HCT116 (cell line): ENCODE measurements at regions not wholly inside any gene's neighbourhood (a gene's known extent, or its start where the extent isn't known, plus 50 kb on each side); places are given as distances from the start of the nearest gene placed in this dataset.

Source experiments
- ATAC-seq: fragments of 200-7000 bp; cut with Tn5 transposase; 2 replicates; pipeline ENCODE4 v1.9.1; 2020; ENCODE audit warnings: mild to moderate bottlenecking, moderate library complexity
- BruUV-seq: library from RNA; stranded (reverse); fragments of 400-500 nt; replicated peaks from 2 replicates; lab custom pipeline; 2021; lab: Mats Ljungman, UMichigan
- CTCF ChIA-PET: fragments of 300-600 bp; sonication (Branson Sonifier 250); formaldehyde crosslinking; loops from one replicate; lab custom pipeline; 2021; ENCODE audit warnings: antibody characterized with exemption; lab: Charles Lee
- POLR2A ChIA-PET: fragments of 300-600, 350-600 bp; sonication (Branson Sonifier 250); formaldehyde crosslinking; loops from one replicate; lab custom pipeline; 2021; ENCODE audit warnings: antibody characterized with exemption; lab: Charles Lee
- RAD21 ChIA-PET, 2 experiments: fragments of 300-600 bp; sonication (Branson Sonifier 250); formaldehyde crosslinking; loops; one replicate each; lab custom pipeline; 2023; ENCODE audit warnings: low total read pairs in 2 of 2; ENCODE audit not compliant: uncharacterized antibody in 2 of 2, unreplicated experiment in 2 of 2, low non-redundant PET in 1 of 2; lab: Charles Lee
- DNase-seq: peaks from one replicate; pipeline ENCODE4 v3.0.0-alpha.2; 2010; ENCODE audit warnings: low read depth, low spot score
- H2AFZ ChIP-seq: fragments of 200-600 bp; shearing (Covaris generic), sonication (generic); 2 replicates; pipeline ENCODE4 v1.6.1; 2017; ENCODE audit warnings: low read depth, mixed run types, mixed read lengths, antibody characterized with exemption, low read length; ENCODE audit not compliant: poor library complexity, severe bottlenecking
- H3K27ac ChIP-seq: 2 replicates; pipeline ENCODE4 v1.5.1; 2012; ENCODE audit warnings: low read depth, low read length
- H3K27me3 ChIP-seq: fragments of 200-600 bp; sonication (generic); 2 replicates; pipeline ENCODE4 v1.6.1; 2016; ENCODE audit warnings: mixed run types, low read length, mixed read lengths; ENCODE audit not compliant: insufficient read depth
- H3K36me3 ChIP-seq, 2 experiments: fragments of 200-500 bp in 1 of 2; fragments of 200-600 bp in 1 of 2; sonication (Bioruptor generic) in 1 of 2; sonication (generic) in 1 of 2; 2 replicates each; pipeline versions ENCODE4 v1.5.1 to v1.6.1; 2014 to 2016; ENCODE audit warnings: low read length in 2 of 2, inconsistent platforms in 1 of 2, mixed read lengths in 1 of 2, mixed run types in 1 of 2; ENCODE audit not compliant: insufficient read depth in 2 of 2, control insufficient read depth in 1 of 2
- H3K4me1 ChIP-seq, 2 experiments: fragments of 200-600 bp in 1 of 2; sonication (generic) in 1 of 2; 2 replicates each; pipeline versions ENCODE4 v1.5.1 to v1.6.1; 2012 to 2017; ENCODE audit warnings: low read length in 2 of 2, inconsistent platforms in 1 of 2, mild to moderate bottlenecking in 1 of 2, mixed read lengths in 1 of 2, mixed run types in 1 of 2, moderate library complexity in 1 of 2; ENCODE audit not compliant: insufficient read depth in 2 of 2, control insufficient read depth in 1 of 2
- H3K4me2 ChIP-seq: fragments of 200-600 bp; sonication (generic); 2 replicates; pipeline ENCODE4 v1.6.1; 2017; ENCODE audit warnings: mixed run types, low read length, mixed read lengths
- H3K4me3 ChIP-seq, 2 experiments: fragments of 200-600 bp in 1 of 2; sonication (generic) in 1 of 2; replicated peaks in 1 of 2; 2 replicates each; pipeline ENCODE4 v1.5.1; 2011 to 2016; ENCODE audit warnings: low read length in 2 of 2, control low read depth in 1 of 2, low read depth in 1 of 2, mild to moderate bottlenecking in 1 of 2, mixed read lengths in 1 of 2, mixed run types in 1 of 2
- H3K79me2 ChIP-seq: fragments of 200-600 bp; sonication (generic); 2 replicates; pipeline ENCODE4 v1.6.1; 2017; ENCODE audit warnings: mild to moderate bottlenecking, mixed run types, low read length, moderate library complexity, mixed read lengths; ENCODE audit not compliant: insufficient read depth
- H3K9ac ChIP-seq: fragments of 200-600 bp; sonication (generic); 2 replicates; pipeline ENCODE4 v1.6.1; 2016; ENCODE audit warnings: low read length, mixed read lengths
- H3K9me2 ChIP-seq: fragments of 200-600 bp; sonication (generic), shearing (Covaris generic); 2 replicates; pipeline ENCODE4 v1.6.1; 2017; ENCODE audit warnings: mixed run types, mild to moderate bottlenecking, moderate library complexity; ENCODE audit not compliant: insufficient read depth
- H3K9me3 ChIP-seq, 2 experiments: fragments of 200-500 bp in 1 of 2; fragments of 200-600 bp in 1 of 2; sonication (Bioruptor generic) in 1 of 2; sonication (generic) in 1 of 2; 2 replicates each; pipeline ENCODE4 v1.6.1; 2014 to 2017; ENCODE audit warnings: low read length in 2 of 2, mixed read lengths in 2 of 2, inconsistent platforms in 1 of 2, low read depth in 1 of 2, mild to moderate bottlenecking in 1 of 2, mixed run types in 1 of 2, moderate library complexity in 1 of 2; ENCODE audit not compliant: control insufficient read depth in 1 of 2, insufficient read depth in 1 of 2
- H4K20me1 ChIP-seq: fragments of 200-600 bp; sonication (generic), shearing (Covaris generic); 2 replicates; pipeline ENCODE4 v1.6.1; 2017; ENCODE audit warnings: mixed run types, mild to moderate bottlenecking, moderate library complexity; ENCODE audit not compliant: insufficient read depth
- CBX3 ChIP-seq: IDR thresholded peaks from 2 replicates; pipeline ENCODE4 v1.6.1; 2012; ENCODE audit warnings: low read depth
- EGR1 ChIP-seq: IDR thresholded peaks from 2 replicates; pipeline ENCODE4 v1.6.1; 2012; ENCODE audit warnings: low read depth
- EZH2 ChIP-seq: fragments of 200-600 bp; sonication (generic); IDR thresholded peaks from 2 replicates; pipeline ENCODE4 v1.6.1; 2017; ENCODE audit warnings: antibody characterized with exemption, mixed run types
- EZH2phosphoT487 ChIP-seq: fragments of 200-600 bp; IDR thresholded peaks from 2 replicates; pipeline ENCODE4 v1.6.1; 2018; ENCODE audit warnings: antibody characterized with exemption, borderline replicate concordance
- FOSL1 ChIP-seq: IDR thresholded peaks from 2 replicates; pipeline ENCODE4 v1.6.1; 2012; ENCODE audit warnings: low read depth
- POLR2A ChIP-seq: IDR thresholded peaks from 2 replicates; pipeline ENCODE4 v1.7.0; 2011; ENCODE audit warnings: borderline replicate concordance; ENCODE audit not compliant: insufficient read depth, insufficient read length; ENCODE audit errors: extremely low read depth
- POLR2AphosphoS5 ChIP-seq: IDR thresholded peaks from 2 replicates; pipeline ENCODE4 v1.6.1; 2011; ENCODE audit warnings: mild to moderate bottlenecking, low read depth, low read length, moderate library complexity
- RAD21 ChIP-seq: IDR thresholded peaks from 2 replicates; pipeline ENCODE4 v1.6.1; 2012; ENCODE audit warnings: low read depth, mild to moderate bottlenecking
- REST ChIP-seq: IDR thresholded peaks from 2 replicates; pipeline ENCODE4 v1.6.1; 2012; ENCODE audit warnings: low read depth
- SIN3A ChIP-seq: IDR thresholded peaks from 2 replicates; pipeline ENCODE4 v1.6.1; 2012; ENCODE audit warnings: low read depth
- SP1 ChIP-seq: IDR thresholded peaks from 2 replicates; pipeline ENCODE4 v1.6.1; 2012; ENCODE audit warnings: low read depth
- SRF ChIP-seq: IDR thresholded peaks from 2 replicates; pipeline ENCODE4 v1.6.1; 2012; ENCODE audit warnings: low read depth
- ZFX ChIP-seq: fragments of 450-650 bp; IDR thresholded peaks from 2 replicates; pipeline ENCODE4 v1.6.1; 2017
- intact Hi-C: fragments of 100-400 bp; cut with micrococcal nuclease; formaldehyde crosslinking; loops from 2 replicates; pipeline ENCODE4 v1.10.0; 2022
- TF ChIP-seq, protein P1 (sequence below): IDR thresholded peaks from 2 replicates; pipeline ENCODE4 v1.6.1; 2012

DNA sequence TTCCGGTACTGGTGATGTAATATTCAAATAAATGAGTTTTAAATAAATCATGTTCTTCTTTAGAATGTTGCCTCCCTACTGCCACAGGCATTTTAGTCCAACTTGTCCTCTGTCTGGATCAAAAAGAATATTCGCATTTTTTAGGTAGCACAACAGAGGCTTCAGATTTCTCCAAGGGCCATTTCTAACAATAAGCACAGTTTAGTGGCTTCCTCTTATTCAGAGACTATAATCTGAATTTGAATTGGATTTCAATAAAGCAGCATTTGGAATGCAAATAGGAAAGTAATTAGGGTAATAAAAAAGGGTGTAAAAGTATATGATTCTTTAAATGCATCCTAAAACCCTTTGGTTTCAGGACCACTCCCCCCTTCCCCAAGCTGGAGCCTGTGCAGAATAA lies 167.9 kb upstream of the GLRA2 start:
- Histone ChIP-seq H4K20me1 (no peaks in the 10 kb centered on the region), H3K79me2 (no peaks in the 10 kb centered on the region), H3K4me2 (no peak overlapping the region), H3K4me3 (no peak overlapping the region), H2AFZ (no peak overlapping the region), H3K9me2 (no peaks in the 10 kb centered on the region), H3K27ac (no peak overlapping the region), H3K9me3 (no peaks in the 10 kb centered on the region), H3K27me3 (no peaks in the 10 kb centered on the region), H3K9ac (no peak overlapping the region), H3K4me1 (no peaks in the 10 kb centered on the region), H3K36me3 (no peaks in the 10 kb centered on the region)
- no peak for ATAC-seq
- CTCF ChIA-PET, result no interaction called here
- no peak for DNase-seq
- RAD21 ChIA-PET, result no interaction called here
- BruUV-seq, result no TSS peak
- no peak for TF ChIP-seq ZFX
- no peak for TF ChIP-seq SP1
- TF ChIP-seq SIN3A, result no peak
- TF ChIP-seq, protein P1, sequence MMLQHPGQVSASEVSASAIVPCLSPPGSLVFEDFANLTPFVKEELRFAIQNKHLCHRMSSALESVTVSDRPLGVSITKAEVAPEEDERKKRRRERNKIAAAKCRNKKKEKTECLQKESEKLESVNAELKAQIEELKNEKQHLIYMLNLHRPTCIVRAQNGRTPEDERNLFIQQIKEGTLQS, result no peak
- TF ChIP-seq REST, result no peak
- no peak for TF ChIP-seq EZH2phosphoT487
- no peak for TF ChIP-seq EZH2
- TF ChIP-seq RAD21, result no peak
- TF ChIP-seq EGR1, result no peak
- TF ChIP-seq POLR2AphosphoS5, result no peak
- TF ChIP-seq CBX3, result no peak
- TF ChIP-seq SRF, result no peak
- TF ChIP-seq POLR2A, result no peak
- no peak for TF ChIP-seq FOSL1
- POLR2A ChIA-PET, result no interaction called here
- intact Hi-C loops, result no loop called here
